H9 (cell line): ENCODE measurements at regions not wholly inside any gene's neighbourhood (a gene's known extent, or its start where the extent isn't known, plus 50 kb on each side); places are given as distances from the start of the nearest gene placed in this dataset.

Experiments
- DNase-seq: peaks from one replicate; pipeline ENCODE4 v3.0.0-alpha.2; 2017
- H2AFZ ChIP-seq: one replicate; pipeline ENCODE4 v1.6.1; 2013; ENCODE audit warnings: mild to moderate bottlenecking, low read length, control low read depth, moderate library complexity
- H2AK5ac ChIP-seq: 2 replicates; pipeline ENCODE4 v1.6.1; 2013; ENCODE audit warnings: low read length, control low read depth, mixed read lengths; ENCODE audit not compliant: insufficient read length
- H2BK120ac ChIP-seq: one replicate; pipeline ENCODE4 v1.6.1; 2013; ENCODE audit warnings: low read depth, mild to moderate bottlenecking, low read length, control low read depth, inconsistent platforms; ENCODE audit not compliant: poor library complexity, severe bottlenecking
- H2BK12ac ChIP-seq: 2 replicates; pipeline ENCODE4 v1.6.1; 2013; ENCODE audit warnings: low read length, control low read depth, mixed read lengths, low read depth; ENCODE audit not compliant: insufficient read length
- H2BK15ac ChIP-seq: 2 replicates; pipeline ENCODE4 v1.6.1; 2013; ENCODE audit warnings: low read depth, low read length, control low read depth
- H2BK20ac ChIP-seq: one replicate; pipeline ENCODE4 v1.6.1; 2013; ENCODE audit warnings: low read depth, mild to moderate bottlenecking, low read length, control low read depth, inconsistent platforms; ENCODE audit not compliant: poor library complexity, severe bottlenecking
- H2BK5ac ChIP-seq: 2 replicates; pipeline ENCODE4 v1.6.1; 2013; ENCODE audit warnings: low read length, control low read depth, mixed read lengths; ENCODE audit not compliant: insufficient read length
- H3K14ac ChIP-seq: 2 replicates; pipeline ENCODE4 v1.6.1; 2013; ENCODE audit warnings: low read length, control low read depth; ENCODE audit not compliant: insufficient read depth
- H3K18ac ChIP-seq: 2 replicates; pipeline ENCODE4 v1.6.1; 2013; ENCODE audit warnings: low read depth, mild to moderate bottlenecking, mixed read lengths, low read length, control low read depth; ENCODE audit not compliant: insufficient read length
- H3K23ac ChIP-seq: 2 replicates; pipeline ENCODE4 v1.6.1; 2013; ENCODE audit warnings: low read length, control low read depth, mixed read lengths, low read depth; ENCODE audit not compliant: insufficient read length
- H3K23me2 ChIP-seq: 2 replicates; pipeline ENCODE4 v1.6.1; 2013; ENCODE audit warnings: low read depth, mild to moderate bottlenecking, mixed read lengths, low read length, control low read depth; ENCODE audit not compliant: insufficient read length, poor library complexity, severe bottlenecking
- H3K27ac ChIP-seq: 2 replicates; pipeline ENCODE4 v1.5.1; 2013; ENCODE audit warnings: low read length, control low read depth, mixed read lengths, low read depth; ENCODE audit not compliant: insufficient read length
- H3K27me3 ChIP-seq: 2 replicates; pipeline ENCODE4 v1.6.1; 2013; ENCODE audit warnings: low read length, control low read depth, inconsistent platforms; ENCODE audit not compliant: insufficient read depth
- H3K4ac ChIP-seq: 2 replicates; pipeline ENCODE4 v1.6.1; 2013; ENCODE audit warnings: low read depth, mild to moderate bottlenecking, control low read depth, inconsistent platforms, low read length, moderate library complexity
- H3K4me1 ChIP-seq: 2 replicates; pipeline ENCODE4 v1.6.1; 2013; ENCODE audit warnings: low read length, control low read depth, inconsistent platforms; ENCODE audit not compliant: insufficient read depth
- H3K4me2 ChIP-seq: 2 replicates; pipeline ENCODE4 v1.6.1; 2013; ENCODE audit warnings: low read length, control low read depth, mixed read lengths; ENCODE audit not compliant: insufficient read length, insufficient read depth
- H3K56ac ChIP-seq: 2 replicates; pipeline ENCODE4 v1.6.1; 2013; ENCODE audit warnings: low read depth, mild to moderate bottlenecking, mixed read lengths, low read length, control low read depth; ENCODE audit not compliant: insufficient read length
- H3K79me1 ChIP-seq: 2 replicates; pipeline ENCODE4 v1.6.1; 2013; ENCODE audit warnings: low read depth, mild to moderate bottlenecking, moderate library complexity, low read length, control low read depth, inconsistent platforms; ENCODE audit not compliant: insufficient read depth, poor library complexity, severe bottlenecking
- H3K79me2 ChIP-seq: 2 replicates; pipeline ENCODE4 v1.6.1; 2013; ENCODE audit warnings: low read length, control low read depth, inconsistent platforms; ENCODE audit not compliant: insufficient read depth
- H3K9ac ChIP-seq: 2 replicates; pipeline ENCODE4 v1.6.1; 2013; ENCODE audit warnings: low read length, control low read depth, mixed read lengths; ENCODE audit not compliant: insufficient read length; ENCODE audit errors: extremely low read depth
- H3K9me3 ChIP-seq: one replicate; pipeline ENCODE4 v1.6.1; 2013; ENCODE audit warnings: low read depth, low read length, inconsistent platforms; ENCODE audit not compliant: control insufficient read depth
- H3T11ph ChIP-seq: one replicate; pipeline ENCODE4 v1.6.1; 2013; ENCODE audit warnings: mild to moderate bottlenecking, low read length, control low read depth, inconsistent platforms
- H4K20me1 ChIP-seq: one replicate; pipeline ENCODE4 v1.6.1; 2013; ENCODE audit not compliant: control insufficient read depth, insufficient read length, insufficient read depth
- H4K5ac ChIP-seq: 2 replicates; pipeline ENCODE4 v1.6.1; 2013; ENCODE audit warnings: low read depth, mild to moderate bottlenecking, mixed read lengths, low read length, control low read depth; ENCODE audit not compliant: insufficient read length
- H4K8ac ChIP-seq: replicated peaks from 2 replicates; pipeline ENCODE4 v1.6.1; 2013; ENCODE audit warnings: low read length, control low read depth, mixed read lengths, low read depth; ENCODE audit not compliant: insufficient read length
- H4K91ac ChIP-seq: 2 replicates; pipeline ENCODE4 v1.6.1; 2013; ENCODE audit warnings: low read depth, mild to moderate bottlenecking, moderate library complexity, mixed read lengths, low read length, control low read depth; ENCODE audit not compliant: insufficient read length
- H3K27ac Mint-ChIP-seq, 3 experiments: 2 replicates in 2 of 3; 3 replicates in 1 of 3; pipeline ENCODE4 v1.8.0; 2020 to 2021; ENCODE audit warnings: mixed read lengths in 3 of 3, mild to moderate bottlenecking in 1 of 3, moderate library complexity in 1 of 3
- H3K27me3 Mint-ChIP-seq: 2 replicates; pipeline ENCODE4 v1.8.0; 2021; ENCODE audit warnings: low read depth, mild to moderate bottlenecking, moderate library complexity, mixed read lengths
- H3K36me3 Mint-ChIP-seq, 3 experiments: 2 replicates in 2 of 3; 3 replicates in 1 of 3; pipeline ENCODE4 v1.8.0; 2020 to 2021; ENCODE audit warnings: low read depth in 3 of 3, mixed read lengths in 3 of 3; ENCODE audit not compliant: insufficient read depth in 1 of 3
- H3K4me1 Mint-ChIP-seq, 2 experiments: 2 replicates each; pipeline ENCODE4 v1.8.0; 2020; ENCODE audit warnings: mixed read lengths in 2 of 2
- H3K4me3 Mint-ChIP-seq, 2 experiments: 2 replicates in 1 of 2; 3 replicates in 1 of 2; pipeline ENCODE4 v1.8.0; 2020 to 2021; ENCODE audit warnings: mild to moderate bottlenecking in 2 of 2, mixed read lengths in 2 of 2, moderate library complexity in 1 of 2
- H3K9me3 Mint-ChIP-seq, 2 experiments: 2 replicates in 1 of 2; 3 replicates in 1 of 2; pipeline ENCODE4 v1.8.0; 2020; ENCODE audit warnings: mild to moderate bottlenecking in 2 of 2, mixed read lengths in 2 of 2, moderate library complexity in 1 of 2
- WGBS: extraction: QIAGEN DNeasy Blood & Tissue Kit; methylation state at CpG from one replicate; pipeline ENCODE4 v1.1.7; 2013; ENCODE audit warnings: missing lambda C conversion rate, low lambda C conversion rate, mixed read lengths; ENCODE audit not compliant: insufficient read length; ENCODE audit errors: extremely low coverage; 5-methylcytosine and 5-hydroxymethylcytosine counted together
- TF ChIP-seq, protein P1 (sequence below): fragments of 200-600 bp; sonication (generic); conservative IDR thresholded peaks from 3 replicates; pipeline ENCODE4 v1.8.0; 2021; ENCODE audit warnings: antibody characterized with exemption, mild to moderate bottlenecking

DNA sequence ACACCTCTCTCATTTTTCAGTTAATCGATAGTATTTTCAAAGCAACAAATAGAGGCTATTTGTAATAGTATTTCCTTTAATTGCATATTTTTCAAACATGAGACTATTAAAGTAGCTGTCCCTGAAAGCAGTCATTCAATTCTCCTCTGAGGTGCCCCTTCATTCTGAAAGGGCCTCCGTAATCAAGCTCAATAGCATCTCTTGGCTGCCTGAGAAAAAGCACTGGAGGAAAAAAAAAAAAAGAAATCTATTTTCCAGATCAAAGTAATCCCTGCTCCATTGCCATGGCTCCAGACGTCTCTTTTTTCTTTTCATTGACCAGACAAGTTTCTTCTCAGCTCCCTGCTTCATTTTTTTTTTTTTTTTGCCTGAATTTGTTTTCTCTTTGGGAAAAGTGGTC is 154.5 kb upstream of the BLID start:
- no peak overlapping the region for H3K4me3 Mint-ChIP-seq
- WGBS, result no CpG with 5 or more reads among the region's 3 CpGs

More for the DNA sequence above, 154.5 kb upstream of the BLID start:
- no peak overlapping the region for H4K5ac ChIP-seq
- H3K4ac ChIP-seq, result no peak overlapping the region
- H2BK120ac ChIP-seq, result no peak overlapping the region
- H3K18ac ChIP-seq, result no peak overlapping the region
- H3K9me3 Mint-ChIP-seq, result no peaks in the 10 kb centered on the region
- H2AK5ac ChIP-seq, result no peak overlapping the region
- TF ChIP-seq, protein P1, sequence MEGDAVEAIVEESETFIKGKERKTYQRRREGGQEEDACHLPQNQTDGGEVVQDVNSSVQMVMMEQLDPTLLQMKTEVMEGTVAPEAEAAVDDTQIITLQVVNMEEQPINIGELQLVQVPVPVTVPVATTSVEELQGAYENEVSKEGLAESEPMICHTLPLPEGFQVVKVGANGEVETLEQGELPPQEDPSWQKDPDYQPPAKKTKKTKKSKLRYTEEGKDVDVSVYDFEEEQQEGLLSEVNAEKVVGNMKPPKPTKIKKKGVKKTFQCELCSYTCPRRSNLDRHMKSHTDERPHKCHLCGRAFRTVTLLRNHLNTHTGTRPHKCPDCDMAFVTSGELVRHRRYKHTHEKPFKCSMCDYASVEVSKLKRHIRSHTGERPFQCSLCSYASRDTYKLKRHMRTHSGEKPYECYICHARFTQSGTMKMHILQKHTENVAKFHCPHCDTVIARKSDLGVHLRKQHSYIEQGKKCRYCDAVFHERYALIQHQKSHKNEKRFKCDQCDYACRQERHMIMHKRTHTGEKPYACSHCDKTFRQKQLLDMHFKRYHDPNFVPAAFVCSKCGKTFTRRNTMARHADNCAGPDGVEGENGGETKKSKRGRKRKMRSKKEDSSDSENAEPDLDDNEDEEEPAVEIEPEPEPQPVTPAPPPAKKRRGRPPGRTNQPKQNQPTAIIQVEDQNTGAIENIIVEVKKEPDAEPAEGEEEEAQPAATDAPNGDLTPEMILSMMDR, result no peak
- no peak overlapping the region for H3K14ac ChIP-seq
- no peak overlapping the region for H2BK5ac ChIP-seq
- H3K23me2 ChIP-seq, result no peaks in the 10 kb centered on the region
- H3K27me3 ChIP-seq, result no peaks in the 10 kb centered on the region
- H4K8ac ChIP-seq, result no peak overlapping the region
- no peaks in the 10 kb centered on the region for H3K36me3 Mint-ChIP-seq
- H3K79me2 ChIP-seq, result no peaks in the 10 kb centered on the region
- no peak overlapping the region for H3K56ac ChIP-seq
- no peaks in the 10 kb centered on the region for H4K20me1 ChIP-seq
- no peak overlapping the region for H2BK15ac ChIP-seq
- no peaks in the 10 kb centered on the region for H3K79me1 ChIP-seq
- peaks cover 9 to 19% of the 10 kb centered on the region in 2 experiments; a peak in 3 of 4 replicates for H3K4me1 Mint-ChIP-seq
- H3K27ac ChIP-seq, result no peak overlapping the region
- H3K9me3 ChIP-seq, result no peaks in the 10 kb centered on the region
- no peaks in the 10 kb centered on the region; the same call in 1 of the 2 replicates for H3K4me1 ChIP-seq
- no peak overlapping the region for H3K23ac ChIP-seq
- DNase-seq, result no peak
- H4K91ac ChIP-seq, result no peak overlapping the region
- no peak overlapping the region for H3K9ac ChIP-seq
- no peak overlapping the region for H2BK12ac ChIP-seq
- H3K27me3 Mint-ChIP-seq, result no peaks in the 10 kb centered on the region
- H2AFZ ChIP-seq, result no peak overlapping the region
- H3K4me2 ChIP-seq, result no peak overlapping the region
- H2BK20ac ChIP-seq, result no peak overlapping the region
- H3K27ac Mint-ChIP-seq, result no peak overlapping the region
- no peak overlapping the region for H3T11ph ChIP-seq
